Loucy (cell line): ENCODE measurements at regions not wholly inside any gene's neighbourhood (a gene's known extent, or its start where the extent isn't known, plus 50 kb on each side); places are given as distances from the start of the nearest gene placed in this dataset.

ENCODE experiments used
- H2AFZ ChIP-seq: fragments of 200-600 bp; sonication (generic); 2 replicates; pipeline ENCODE4 v1.6.0; 2016; ENCODE audit warnings: antibody characterized with exemption, mild to moderate bottlenecking, low read length, moderate library complexity
- H3F3A ChIP-seq: fragments of 200-600 bp; 2 replicates; pipeline ENCODE4 v1.6.0; 2016; ENCODE audit warnings: antibody characterized with exemption, low read depth, mild to moderate bottlenecking
- H3K27me3 ChIP-seq: fragments of 200-600 bp; sonication (generic); 2 replicates; pipeline ENCODE4 v1.6.1; 2014; ENCODE audit warnings: low read length, mild to moderate bottlenecking; ENCODE audit not compliant: insufficient read depth, poor library complexity, severe bottlenecking
- H3K36me3 ChIP-seq: fragments of 200-600 bp; sonication (generic); 2 replicates; pipeline ENCODE4 v1.6.1; 2016; ENCODE audit warnings: low read length; ENCODE audit not compliant: insufficient read depth
- H3K4me1 ChIP-seq: fragments of 200-600 bp; sonication (generic); 2 replicates; pipeline ENCODE4 v1.5.1; 2014; ENCODE audit warnings: low read length, mild to moderate bottlenecking; ENCODE audit not compliant: insufficient read depth, poor library complexity, severe bottlenecking
- H3K4me2 ChIP-seq: fragments of 200-600 bp; sonication (generic); 2 replicates; pipeline ENCODE4 v1.6.0; 2014; ENCODE audit warnings: antibody characterized with exemption, low read length, low read depth, mild to moderate bottlenecking; ENCODE audit not compliant: poor library complexity, severe bottlenecking
- H3K4me3 ChIP-seq: fragments of 200-600 bp; sonication (generic); 2 replicates; pipeline ENCODE4 v1.5.1; 2014; ENCODE audit warnings: low read length, mild to moderate bottlenecking, mixed read lengths; ENCODE audit not compliant: poor library complexity, severe bottlenecking
- H3K79me2 ChIP-seq: fragments of 200-600 bp; sonication (generic); 2 replicates; pipeline ENCODE4 v1.6.1; 2014; ENCODE audit warnings: low read length; ENCODE audit not compliant: insufficient read depth
- H3K9ac ChIP-seq: fragments of 200-600 bp; sonication (generic); 2 replicates; pipeline ENCODE4 v1.6.0; 2014; ENCODE audit warnings: mild to moderate bottlenecking, low read depth, low read length, moderate library complexity; ENCODE audit not compliant: poor library complexity, severe bottlenecking
- H3K9me2 ChIP-seq: fragments of 200-600 bp; sonication (generic); replicated peaks from 2 replicates; pipeline ENCODE4 v1.6.1; 2016; ENCODE audit warnings: low read depth, low read length, mixed read lengths
- H3K9me3 ChIP-seq: fragments of 200-600 bp; sonication (generic); 2 replicates; pipeline ENCODE4 v1.6.1; 2014; ENCODE audit warnings: mild to moderate bottlenecking, antibody characterized with exemption, low read length, low read depth; ENCODE audit not compliant: insufficient read depth
- H4K20me1 ChIP-seq: fragments of 200-600 bp; sonication (generic); 2 replicates; pipeline ENCODE4 v1.6.0; 2014; ENCODE audit warnings: antibody characterized with exemption, low read length, mild to moderate bottlenecking; ENCODE audit not compliant: insufficient read depth, poor library complexity, severe bottlenecking
- EZH2phosphoT487 ChIP-seq: fragments of 200-600 bp; IDR thresholded peaks from 2 replicates; pipeline ENCODE4 v1.6.1; 2018; ENCODE audit warnings: antibody characterized with exemption, mild to moderate bottlenecking, moderate library complexity, borderline replicate concordance
- TF ChIP-seq, protein P1 (sequence below): fragments of 200-600 bp; sonication (generic); conservative IDR thresholded peaks from 2 replicates; pipeline ENCODE4 v1.5.1; 2014; ENCODE audit warnings: mild to moderate bottlenecking, antibody characterized with exemption, low read length

DNA sequence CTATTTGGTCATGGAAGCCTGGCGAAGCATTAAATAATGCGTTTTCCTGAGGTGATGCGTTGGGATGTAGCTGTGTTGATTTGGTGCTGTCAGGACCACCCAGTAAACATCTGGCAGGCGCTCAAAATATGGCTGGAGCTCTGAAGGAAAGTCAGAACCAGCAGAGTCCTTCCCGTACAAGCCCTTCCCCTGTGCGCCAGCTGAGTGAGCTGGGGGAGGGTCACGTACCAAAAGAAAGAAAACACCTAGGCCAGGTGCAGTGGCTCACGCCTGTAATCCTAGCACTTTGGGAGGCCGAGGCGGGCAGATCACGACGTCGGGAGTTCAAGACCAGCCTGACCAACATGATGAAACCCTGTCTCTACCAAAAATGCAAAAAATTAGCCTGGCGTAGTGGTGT, 55.6 kb upstream of the CECR2 start:
- Histone ChIP-seq H2AFZ (no peak overlapping the region), H3F3A (no peaks in the 10 kb centered on the region), H3K4me3 (no peak overlapping the region), H3K4me2 (no peak overlapping the region), H3K27me3 (no peaks in the 10 kb centered on the region), H4K20me1 (no peaks in the 10 kb centered on the region), H3K9me3 (no peaks in the 10 kb centered on the region), H3K9me2 (no peaks in the 10 kb centered on the region), H3K9ac (no peak overlapping the region), H3K36me3 (no peaks in the 10 kb centered on the region), H3K4me1 (no peaks in the 10 kb centered on the region), H3K79me2 (no peaks in the 10 kb centered on the region)
- TF ChIP-seq, protein P1, sequence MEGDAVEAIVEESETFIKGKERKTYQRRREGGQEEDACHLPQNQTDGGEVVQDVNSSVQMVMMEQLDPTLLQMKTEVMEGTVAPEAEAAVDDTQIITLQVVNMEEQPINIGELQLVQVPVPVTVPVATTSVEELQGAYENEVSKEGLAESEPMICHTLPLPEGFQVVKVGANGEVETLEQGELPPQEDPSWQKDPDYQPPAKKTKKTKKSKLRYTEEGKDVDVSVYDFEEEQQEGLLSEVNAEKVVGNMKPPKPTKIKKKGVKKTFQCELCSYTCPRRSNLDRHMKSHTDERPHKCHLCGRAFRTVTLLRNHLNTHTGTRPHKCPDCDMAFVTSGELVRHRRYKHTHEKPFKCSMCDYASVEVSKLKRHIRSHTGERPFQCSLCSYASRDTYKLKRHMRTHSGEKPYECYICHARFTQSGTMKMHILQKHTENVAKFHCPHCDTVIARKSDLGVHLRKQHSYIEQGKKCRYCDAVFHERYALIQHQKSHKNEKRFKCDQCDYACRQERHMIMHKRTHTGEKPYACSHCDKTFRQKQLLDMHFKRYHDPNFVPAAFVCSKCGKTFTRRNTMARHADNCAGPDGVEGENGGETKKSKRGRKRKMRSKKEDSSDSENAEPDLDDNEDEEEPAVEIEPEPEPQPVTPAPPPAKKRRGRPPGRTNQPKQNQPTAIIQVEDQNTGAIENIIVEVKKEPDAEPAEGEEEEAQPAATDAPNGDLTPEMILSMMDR = no peak
- TF ChIP-seq EZH2phosphoT487 = no peak

DNA sequence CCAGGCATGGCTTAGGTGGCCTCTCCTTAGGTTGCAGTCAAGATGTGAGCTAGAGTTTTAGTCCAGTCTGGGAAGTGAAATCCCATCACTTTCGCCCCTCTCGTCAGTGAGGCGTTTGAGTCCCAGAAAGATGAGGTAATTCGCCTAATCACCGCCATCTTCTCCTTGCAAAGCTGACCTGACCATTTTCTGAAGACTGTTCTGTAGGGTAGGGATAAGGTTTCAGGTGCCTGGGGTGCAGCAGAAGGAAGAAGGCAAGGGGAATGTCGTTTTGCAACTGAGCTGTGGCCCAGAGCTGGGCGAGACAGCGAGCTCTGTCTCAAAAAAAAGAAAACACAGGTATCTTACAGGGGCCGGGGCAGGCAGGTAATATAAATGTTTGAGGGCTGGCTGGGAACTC, 61.7 kb upstream of the CECR2 start:
- no peaks in the 10 kb centered on the region for H3K79me2 ChIP-seq
- no peak overlapping the region for H3K4me2 ChIP-seq
- no peaks in the 10 kb centered on the region for H3K27me3 ChIP-seq
- H3K9me3 ChIP-seq = no peaks in the 10 kb centered on the region
- H3K4me3 ChIP-seq = no peak overlapping the region
- no peaks in the 10 kb centered on the region for H3K4me1 ChIP-seq
- no peaks in the 10 kb centered on the region for H3K9me2 ChIP-seq
- TF ChIP-seq EZH2phosphoT487 = no peak
- TF ChIP-seq, protein P1 = no peak
- no peaks in the 10 kb centered on the region for H3F3A ChIP-seq
- H2AFZ ChIP-seq = no peak overlapping the region
- no peak overlapping the region for H3K9ac ChIP-seq
- no peaks in the 10 kb centered on the region for H3K36me3 ChIP-seq
- no peaks in the 10 kb centered on the region for H4K20me1 ChIP-seq

DNA sequence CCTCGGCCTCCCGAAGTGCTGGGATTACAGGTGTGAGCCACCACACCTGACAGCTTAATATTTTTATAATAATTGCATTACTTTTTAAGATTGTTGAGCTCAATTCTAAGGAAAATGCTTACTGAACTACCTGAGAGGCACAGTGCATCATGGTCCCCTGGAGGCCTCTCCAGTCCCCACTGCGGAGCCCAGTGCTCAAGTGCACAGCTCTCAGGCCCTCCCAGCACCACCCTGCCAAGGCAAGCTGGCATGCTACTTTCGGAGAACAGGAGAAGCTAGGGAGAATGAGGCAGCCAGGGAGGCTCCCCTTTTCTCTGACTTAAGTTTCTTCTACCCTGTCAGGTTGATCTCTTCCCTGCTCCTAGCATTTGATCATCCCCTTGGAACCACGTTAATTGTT, 64.2 kb upstream of the CECR2 start:
- Histone ChIP-seq H3K79me2 (no peaks in the 10 kb centered on the region), H3K36me3 (no peaks in the 10 kb centered on the region), H3K9me2 (no peaks in the 10 kb centered on the region), H3K4me3 (no peak overlapping the region), H2AFZ (no peak overlapping the region), H3F3A (no peaks in the 10 kb centered on the region), H3K27me3 (no peaks in the 10 kb centered on the region), H3K9ac (no peak overlapping the region), H3K9me3 (no peaks in the 10 kb centered on the region), H3K4me1 (no peaks in the 10 kb centered on the region), H3K4me2 (no peak overlapping the region), H4K20me1 (no peaks in the 10 kb centered on the region)
- TF ChIP-seq, protein P1 = no peak
- no peak for TF ChIP-seq EZH2phosphoT487
